OCI-LY1 (cell line): ENCODE measurements at regions not wholly inside any gene's neighbourhood (a gene's known extent, or its start where the extent isn't known, plus 50 kb on each side); places are given as distances from the start of the nearest gene placed in this dataset.

Experiments
- H2AFZ ChIP-seq: fragments of 200-600 bp; sonication (generic), shearing (Covaris generic); 2 replicates; pipeline ENCODE4 v1.6.0; 2014; ENCODE audit warnings: antibody characterized with exemption, mild to moderate bottlenecking, low read length
- H3F3A ChIP-seq: fragments of 200-600 bp; sonication (generic), shearing (Covaris generic); 2 replicates; pipeline ENCODE4 v1.6.0; 2014; ENCODE audit warnings: mild to moderate bottlenecking, antibody characterized with exemption, low read length, moderate library complexity; ENCODE audit not compliant: insufficient read depth
- H3K27ac ChIP-seq: fragments of 200-600 bp; sonication (generic); 2 replicates; pipeline ENCODE4 v1.5.1; 2014; ENCODE audit warnings: low read length, mixed run types, mild to moderate bottlenecking, low read depth; ENCODE audit not compliant: poor library complexity, severe bottlenecking
- H3K27me3 ChIP-seq: fragments of 200-600 bp; sonication (generic); 2 replicates; pipeline ENCODE4 v1.6.0; 2014; ENCODE audit warnings: antibody characterized with exemption, mild to moderate bottlenecking, low read length, moderate library complexity; ENCODE audit not compliant: insufficient read depth
- H3K36me3 ChIP-seq: fragments of 200-600 bp; sonication (generic); 2 replicates; pipeline ENCODE4 v1.6.1; 2014; ENCODE audit warnings: mild to moderate bottlenecking, antibody characterized with exemption, low read length, moderate library complexity, mixed read lengths; ENCODE audit not compliant: insufficient read depth
- H3K4me1 ChIP-seq: fragments of 200-600 bp; sonication (generic); 2 replicates; pipeline ENCODE4 v1.5.1; 2014; ENCODE audit warnings: mild to moderate bottlenecking, low read length, moderate library complexity; ENCODE audit not compliant: insufficient read depth, severe bottlenecking
- H3K4me2 ChIP-seq: fragments of 200-600 bp; sonication (generic), shearing (Covaris generic); 2 replicates; pipeline ENCODE4 v1.6.1; 2014; ENCODE audit warnings: low read length
- H3K4me3 ChIP-seq: fragments of 200-600 bp; sonication (generic); 2 replicates; pipeline ENCODE4 v1.5.1; 2014; ENCODE audit warnings: low read length, low read depth, mild to moderate bottlenecking, mixed read lengths; ENCODE audit not compliant: poor library complexity, severe bottlenecking
- H3K79me2 ChIP-seq: fragments of 200-600 bp; shearing (Covaris generic); 2 replicates; pipeline ENCODE4 v1.6.1; 2016; ENCODE audit warnings: mixed run types, low read length, mixed read lengths; ENCODE audit not compliant: insufficient read depth
- H3K9ac ChIP-seq: fragments of 200-600 bp; sonication (generic), shearing (Covaris generic); 2 replicates; pipeline ENCODE4 v1.6.1; 2014; ENCODE audit warnings: mild to moderate bottlenecking, low read length, mixed read lengths
- H3K9me2 ChIP-seq: fragments of 200-600 bp; sonication (generic), shearing (Covaris generic); 2 replicates; pipeline ENCODE4 v1.6.1; 2014; ENCODE audit warnings: low read depth, mild to moderate bottlenecking, low read length, mixed read lengths
- H3K9me3 ChIP-seq: fragments of 200-600 bp; shearing (Covaris generic); 2 replicates; pipeline ENCODE4 v1.6.1; 2014; ENCODE audit warnings: low read length, mixed read lengths
- H4K20me1 ChIP-seq: fragments of 200-600 bp; sonication (generic), shearing (Covaris generic); 2 replicates; pipeline ENCODE4 v1.6.0; 2016; ENCODE audit warnings: mild to moderate bottlenecking, low read length; ENCODE audit not compliant: insufficient read depth
- EZH2 ChIP-seq: fragments of 200-600 bp; sonication (generic), shearing (Covaris generic); IDR thresholded peaks from 2 replicates; pipeline ENCODE4 v1.8.0; 2017; ENCODE audit warnings: borderline replicate concordance, mixed run types, mild to moderate bottlenecking, antibody characterized with exemption, low read length, moderate library complexity, mixed read lengths
- TF ChIP-seq, protein P1 (sequence below): fragments of 200-600 bp; sonication (generic), shearing (Covaris generic); IDR thresholded peaks from 2 replicates; pipeline ENCODE4 v1.5.1; 2017; ENCODE audit warnings: mild to moderate bottlenecking, antibody characterized with exemption, low read length, moderate library complexity, mixed read lengths

- no peaks in the 10 kb centered on the region for H3K27me3 ChIP-seq
- no peaks in the 10 kb centered on the region for H3K79me2 ChIP-seq
- no peaks in the 10 kb centered on the region for H3K36me3 ChIP-seq
- H3K27ac ChIP-seq = no peak overlapping the region
- no peak overlapping the region for H3K4me3 ChIP-seq
- H3K9ac ChIP-seq = no peak overlapping the region
- H3K4me2 ChIP-seq = no peak overlapping the region
- no peaks in the 10 kb centered on the region for H3F3A ChIP-seq
- no peaks in the 10 kb centered on the region for H3K4me1 ChIP-seq
- no peaks in the 10 kb centered on the region for H3K9me2 ChIP-seq
- no peak overlapping the region for H2AFZ ChIP-seq
- H3K9me3 ChIP-seq = no peaks in the 10 kb centered on the region
- TF ChIP-seq EZH2 = no peak
- TF ChIP-seq, protein P1, sequence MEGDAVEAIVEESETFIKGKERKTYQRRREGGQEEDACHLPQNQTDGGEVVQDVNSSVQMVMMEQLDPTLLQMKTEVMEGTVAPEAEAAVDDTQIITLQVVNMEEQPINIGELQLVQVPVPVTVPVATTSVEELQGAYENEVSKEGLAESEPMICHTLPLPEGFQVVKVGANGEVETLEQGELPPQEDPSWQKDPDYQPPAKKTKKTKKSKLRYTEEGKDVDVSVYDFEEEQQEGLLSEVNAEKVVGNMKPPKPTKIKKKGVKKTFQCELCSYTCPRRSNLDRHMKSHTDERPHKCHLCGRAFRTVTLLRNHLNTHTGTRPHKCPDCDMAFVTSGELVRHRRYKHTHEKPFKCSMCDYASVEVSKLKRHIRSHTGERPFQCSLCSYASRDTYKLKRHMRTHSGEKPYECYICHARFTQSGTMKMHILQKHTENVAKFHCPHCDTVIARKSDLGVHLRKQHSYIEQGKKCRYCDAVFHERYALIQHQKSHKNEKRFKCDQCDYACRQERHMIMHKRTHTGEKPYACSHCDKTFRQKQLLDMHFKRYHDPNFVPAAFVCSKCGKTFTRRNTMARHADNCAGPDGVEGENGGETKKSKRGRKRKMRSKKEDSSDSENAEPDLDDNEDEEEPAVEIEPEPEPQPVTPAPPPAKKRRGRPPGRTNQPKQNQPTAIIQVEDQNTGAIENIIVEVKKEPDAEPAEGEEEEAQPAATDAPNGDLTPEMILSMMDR = no peak
- H4K20me1 ChIP-seq = no peaks in the 10 kb centered on the region
These were observed 230.7 kb downstream of the BCL11B start for GRCh38 chr14:99041141-99041819.

DNA sequence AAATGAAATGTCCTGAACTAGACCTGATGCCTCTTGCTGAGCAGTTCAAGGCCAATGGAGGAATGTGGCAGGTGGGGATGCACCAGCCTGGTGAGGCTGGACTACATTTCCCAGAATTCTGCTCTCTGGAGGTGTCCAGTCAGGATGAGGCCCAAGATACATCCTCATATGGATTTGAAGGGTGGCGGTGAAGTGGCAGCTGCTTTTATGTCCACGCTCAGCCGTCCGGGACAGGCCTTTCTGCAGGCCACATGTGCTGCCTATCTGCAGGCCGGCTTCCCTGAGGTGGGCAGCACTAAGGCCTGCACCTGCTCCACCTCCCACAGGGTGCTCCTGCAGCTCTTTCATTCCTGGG lies 230.2 kb downstream of the BCL11B start:
- Histone ChIP-seq H4K20me1 (no peaks in the 10 kb centered on the region), H3K4me2 (no peak overlapping the region), H3K9me2 (no peaks in the 10 kb centered on the region), H3K9ac (no peak overlapping the region), H3K79me2 (no peaks in the 10 kb centered on the region), H3K36me3 (no peaks in the 10 kb centered on the region), H3F3A (no peaks in the 10 kb centered on the region), H3K4me3 (no peak overlapping the region), H2AFZ (no peak overlapping the region), H3K27ac (no peak overlapping the region), H3K27me3 (no peaks in the 10 kb centered on the region), H3K9me3 (no peaks in the 10 kb centered on the region), H3K4me1 (no peaks in the 10 kb centered on the region)
- TF ChIP-seq EZH2 = no peak
- TF ChIP-seq, protein P1 = no peak

- Histone ChIP-seq H3K9me3 (no peaks in the 10 kb centered on the region), H4K20me1 (no peaks in the 10 kb centered on the region), H3K27me3 (no peaks in the 10 kb centered on the region), H3K79me2 (no peaks in the 10 kb centered on the region), H3F3A (no peaks in the 10 kb centered on the region), H3K4me1 (no peaks in the 10 kb centered on the region), H2AFZ (no peak overlapping the region), H3K4me2 (no peak overlapping the region), H3K9ac (no peak overlapping the region), H3K4me3 (no peak overlapping the region), H3K27ac (no peak overlapping the region), H3K9me2 (no peaks in the 10 kb centered on the region), H3K36me3 (no peaks in the 10 kb centered on the region)
- no peak for TF ChIP-seq EZH2
- TF ChIP-seq, protein P1 = no peak
These were observed 229.4 kb downstream of the BCL11B start for GRCh38 chr14:99042381-99043266.
